ENCODE measurements at regions not wholly inside any gene's neighbourhood (a gene's known extent, or its start where the extent isn't known, plus 50 kb on each side); places are given as distances from the start of the nearest gene placed in this dataset.

GRCh38 chr17:27226611-27227230 lies 67.2 kb upstream of the WSB1 start:
- TF ChIP-seq EZH2 (IDR thresholded peaks at IDR 0.05; ENCODE audit: borderline replicate concordance, insufficient read depth, low read length, poor library complexity, severe bottlenecking) (no peak), TAF1 (IDR thresholded peaks at IDR 0.05; ENCODE audit: low read depth) (no peak), RAD21 (conservative IDR thresholded peaks at IDR 0.05) (no peak), EP300 (conservative IDR thresholded peaks at IDR 0.05; ENCODE audit: poor library complexity, severe bottlenecking) (no peak)
- TF ChIP-seq, protein P1, sequence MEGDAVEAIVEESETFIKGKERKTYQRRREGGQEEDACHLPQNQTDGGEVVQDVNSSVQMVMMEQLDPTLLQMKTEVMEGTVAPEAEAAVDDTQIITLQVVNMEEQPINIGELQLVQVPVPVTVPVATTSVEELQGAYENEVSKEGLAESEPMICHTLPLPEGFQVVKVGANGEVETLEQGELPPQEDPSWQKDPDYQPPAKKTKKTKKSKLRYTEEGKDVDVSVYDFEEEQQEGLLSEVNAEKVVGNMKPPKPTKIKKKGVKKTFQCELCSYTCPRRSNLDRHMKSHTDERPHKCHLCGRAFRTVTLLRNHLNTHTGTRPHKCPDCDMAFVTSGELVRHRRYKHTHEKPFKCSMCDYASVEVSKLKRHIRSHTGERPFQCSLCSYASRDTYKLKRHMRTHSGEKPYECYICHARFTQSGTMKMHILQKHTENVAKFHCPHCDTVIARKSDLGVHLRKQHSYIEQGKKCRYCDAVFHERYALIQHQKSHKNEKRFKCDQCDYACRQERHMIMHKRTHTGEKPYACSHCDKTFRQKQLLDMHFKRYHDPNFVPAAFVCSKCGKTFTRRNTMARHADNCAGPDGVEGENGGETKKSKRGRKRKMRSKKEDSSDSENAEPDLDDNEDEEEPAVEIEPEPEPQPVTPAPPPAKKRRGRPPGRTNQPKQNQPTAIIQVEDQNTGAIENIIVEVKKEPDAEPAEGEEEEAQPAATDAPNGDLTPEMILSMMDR (IDR thresholded peaks at IDR 0.05; ENCODE audit: poor library complexity, severe bottlenecking): no peak
- TF ChIP-seq, protein P2, sequence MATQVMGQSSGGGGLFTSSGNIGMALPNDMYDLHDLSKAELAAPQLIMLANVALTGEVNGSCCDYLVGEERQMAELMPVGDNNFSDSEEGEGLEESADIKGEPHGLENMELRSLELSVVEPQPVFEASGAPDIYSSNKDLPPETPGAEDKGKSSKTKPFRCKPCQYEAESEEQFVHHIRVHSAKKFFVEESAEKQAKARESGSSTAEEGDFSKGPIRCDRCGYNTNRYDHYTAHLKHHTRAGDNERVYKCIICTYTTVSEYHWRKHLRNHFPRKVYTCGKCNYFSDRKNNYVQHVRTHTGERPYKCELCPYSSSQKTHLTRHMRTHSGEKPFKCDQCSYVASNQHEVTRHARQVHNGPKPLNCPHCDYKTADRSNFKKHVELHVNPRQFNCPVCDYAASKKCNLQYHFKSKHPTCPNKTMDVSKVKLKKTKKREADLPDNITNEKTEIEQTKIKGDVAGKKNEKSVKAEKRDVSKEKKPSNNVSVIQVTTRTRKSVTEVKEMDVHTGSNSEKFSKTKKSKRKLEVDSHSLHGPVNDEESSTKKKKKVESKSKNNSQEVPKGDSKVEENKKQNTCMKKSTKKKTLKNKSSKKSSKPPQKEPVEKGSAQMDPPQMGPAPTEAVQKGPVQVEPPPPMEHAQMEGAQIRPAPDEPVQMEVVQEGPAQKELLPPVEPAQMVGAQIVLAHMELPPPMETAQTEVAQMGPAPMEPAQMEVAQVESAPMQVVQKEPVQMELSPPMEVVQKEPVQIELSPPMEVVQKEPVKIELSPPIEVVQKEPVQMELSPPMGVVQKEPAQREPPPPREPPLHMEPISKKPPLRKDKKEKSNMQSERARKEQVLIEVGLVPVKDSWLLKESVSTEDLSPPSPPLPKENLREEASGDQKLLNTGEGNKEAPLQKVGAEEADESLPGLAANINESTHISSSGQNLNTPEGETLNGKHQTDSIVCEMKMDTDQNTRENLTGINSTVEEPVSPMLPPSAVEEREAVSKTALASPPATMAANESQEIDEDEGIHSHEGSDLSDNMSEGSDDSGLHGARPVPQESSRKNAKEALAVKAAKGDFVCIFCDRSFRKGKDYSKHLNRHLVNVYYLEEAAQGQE (IDR thresholded peaks at IDR 0.05; ENCODE audit: borderline replicate concordance): no peak

All from neural cell (in vitro differentiated cells).